ENCODE measurements at regions not wholly inside any gene's neighbourhood (a gene's known extent, or its start where the extent isn't known, plus 50 kb on each side); places are given as distances from the start of the nearest gene placed in this dataset.

GRCh38 chr21:24824209-24824608 is 783.1 kb downstream of the MRPL39 start:
- ATAC-seq, result no peak
- intact Hi-C loops (cut with micrococcal nuclease), result no loop called here
- H3K27ac Mint-ChIP-seq, result no peak overlapping the region

GRCh38 chr21:24823247-24823646 is 784.0 kb downstream of the MRPL39 start:
- intact Hi-C loops (cut with micrococcal nuclease), result no loop called here
- Histone ChIP-seq H3K4me1 (ENCODE audit: control insufficient read depth in 2 of 2, insufficient read depth in 2 of 2, low read length in 2 of 2) (no peaks in the 10 kb centered on the region), H3K9me3 (ENCODE audit: control insufficient read depth in 2 of 3, low read length in 3 of 3) (no peaks in the 10 kb centered on the region), H3K36me3 (ENCODE audit: control insufficient read depth in 2 of 3, insufficient read depth in 3 of 3, low read length in 3 of 3) (no peaks in the 10 kb centered on the region), H3K27ac (ENCODE audit: low read depth, low read length) (no peak overlapping the region), H3K27me3 (ENCODE audit: control insufficient read depth in 2 of 2, insufficient read depth in 2 of 2, low read length in 2 of 2) (no peaks in the 10 kb centered on the region), H3K4me3 (ENCODE audit: low read length) (no peak overlapping the region)
- CTCF ChIA-PET, result no interaction called here
- no peak for DNase-seq
- no peak for ATAC-seq
- POLR2A ChIA-PET, result no interaction called here
- no peak overlapping the region for H3K4me3 Mint-ChIP-seq
- H3K27ac Mint-ChIP-seq, result no peak overlapping the region
- no peaks in the 10 kb centered on the region for H3K36me3 Mint-ChIP-seq
- H3K9me3 Mint-ChIP-seq, result no peaks in the 10 kb centered on the region
- no peaks in the 10 kb centered on the region for H3K27me3 Mint-ChIP-seq
- no peaks in the 10 kb centered on the region for H3K4me1 Mint-ChIP-seq

More at GRCh38 chr21:24824209-24824608, 783.1 kb downstream of the MRPL39 start:
- DNase-seq, result no peak
- Mint-ChIP-seq H3K4me3 (no peak overlapping the region), H3K9me3 (no peaks in the 10 kb centered on the region), H3K4me1 (no peaks in the 10 kb centered on the region), H3K36me3 (no peaks in the 10 kb centered on the region), H3K27me3 (no peaks in the 10 kb centered on the region)
- H3K36me3 ChIP-seq (ENCODE audit: control insufficient read depth in 2 of 3, insufficient read depth in 3 of 3, low read length in 3 of 3), result no peaks in the 10 kb centered on the region
- H3K4me1 ChIP-seq (ENCODE audit: control insufficient read depth in 2 of 2, insufficient read depth in 2 of 2, low read length in 2 of 2), result no peaks in the 10 kb centered on the region
- ChIA-PET POLR2A (no interaction called here), CTCF (no interaction called here)
- no peaks in the 10 kb centered on the region for H3K27me3 ChIP-seq (ENCODE audit: control insufficient read depth in 2 of 2, insufficient read depth in 2 of 2, low read length in 2 of 2)
- H3K27ac ChIP-seq (ENCODE audit: low read depth, low read length), result no peak overlapping the region
- no peaks in the 10 kb centered on the region for H3K9me3 ChIP-seq (ENCODE audit: control insufficient read depth in 2 of 3, low read length in 3 of 3)
- H3K4me3 ChIP-seq (ENCODE audit: low read length), result no peak overlapping the region

- Mint-ChIP-seq H3K27ac (no peak overlapping the region), H3K27me3 (no peaks in the 10 kb centered on the region), H3K4me3 (no peak overlapping the region), H3K9me3 (peaks cover 0 to 5% (median 0%) of the 10 kb centered on the region in 11 donors), H3K4me1 (no peaks in the 10 kb centered on the region), H3K36me3 (no peaks in the 10 kb centered on the region)
- no peak overlapping the region for H3K27ac ChIP-seq (ENCODE audit: low read depth, low read length)
- H3K4me3 ChIP-seq (ENCODE audit: low read length), result no peak overlapping the region
- H3K4me1 ChIP-seq (ENCODE audit: control insufficient read depth in 2 of 2, insufficient read depth in 2 of 2, low read length in 2 of 2), result no peaks in the 10 kb centered on the region
- ChIA-PET POLR2A (no interaction called here), CTCF (no interaction called here)
- no peaks in the 10 kb centered on the region for H3K27me3 ChIP-seq (ENCODE audit: control insufficient read depth in 2 of 2, insufficient read depth in 2 of 2, low read length in 2 of 2)
- no peaks in the 10 kb centered on the region for H3K9me3 ChIP-seq (ENCODE audit: control insufficient read depth in 2 of 3, low read length in 3 of 3)
- intact Hi-C loops (cut with micrococcal nuclease), result no loop called here
- no peaks in the 10 kb centered on the region for H3K36me3 ChIP-seq (ENCODE audit: control insufficient read depth in 2 of 3, insufficient read depth in 3 of 3, low read length in 3 of 3)
- no peak for DNase-seq
- ATAC-seq, result no peak
Observed at GRCh38 chr21:24785033-24785432, 822.2 kb downstream of the MRPL39 start.

GRCh38 chr21:24781146-24781545 is 826.1 kb downstream of the MRPL39 start:
- POLR2A ChIA-PET, result no interaction called here
- ATAC-seq (no peak), DNase-seq (no peak)
- H3K9me3 ChIP-seq (ENCODE audit: control insufficient read depth in 2 of 3, low read length in 3 of 3), result no peaks in the 10 kb centered on the region
- no peaks in the 10 kb centered on the region for H3K4me1 ChIP-seq (ENCODE audit: control insufficient read depth in 2 of 2, insufficient read depth in 2 of 2, low read length in 2 of 2)
- intact Hi-C loops (cut with micrococcal nuclease), result no loop called here
- CTCF ChIA-PET, result no interaction called here
- H3K36me3 ChIP-seq (ENCODE audit: control insufficient read depth in 2 of 3, insufficient read depth in 3 of 3, low read length in 3 of 3), result no peaks in the 10 kb centered on the region
- H3K4me3 ChIP-seq (ENCODE audit: low read length), result no peak overlapping the region
- no peak overlapping the region for H3K27ac ChIP-seq (ENCODE audit: low read depth, low read length)
- no peak overlapping the region for H3K4me3 Mint-ChIP-seq
- H3K4me1 Mint-ChIP-seq, result no peaks in the 10 kb centered on the region
- H3K9me3 Mint-ChIP-seq, result no peaks in the 10 kb centered on the region
- no peaks in the 10 kb centered on the region for H3K27me3 ChIP-seq (ENCODE audit: control insufficient read depth in 2 of 2, insufficient read depth in 2 of 2, low read length in 2 of 2)
- H3K27ac Mint-ChIP-seq, result no peak overlapping the region
- no peaks in the 10 kb centered on the region for H3K36me3 Mint-ChIP-seq
- no peaks in the 10 kb centered on the region for H3K27me3 Mint-ChIP-seq

- H3K27me3 ChIP-seq (ENCODE audit: control insufficient read depth in 2 of 2, insufficient read depth in 2 of 2, low read length in 2 of 2), result no peaks in the 10 kb centered on the region
Observed at GRCh38 chr21:24759348-24760075, 847.8 kb downstream of the MRPL39 start.

GRCh38 chr21:24738063-24738462 is 869.2 kb downstream of the MRPL39 start:
- intact Hi-C loops (cut with micrococcal nuclease), result no loop called here
- Histone ChIP-seq H3K9me3 (ENCODE audit: control insufficient read depth in 2 of 3, low read length in 3 of 3) (no peaks in the 10 kb centered on the region), H3K36me3 (ENCODE audit: control insufficient read depth in 2 of 3, insufficient read depth in 3 of 3, low read length in 3 of 3) (no peaks in the 10 kb centered on the region), H3K4me1 (ENCODE audit: control insufficient read depth in 2 of 2, insufficient read depth in 2 of 2, low read length in 2 of 2) (no peaks in the 10 kb centered on the region), H3K27ac (ENCODE audit: low read depth, low read length) (no peak overlapping the region), H3K4me3 (ENCODE audit: low read length) (no peak overlapping the region), H3K27me3 (ENCODE audit: control insufficient read depth in 2 of 2, insufficient read depth in 2 of 2, low read length in 2 of 2) (no peaks in the 10 kb centered on the region)
- POLR2A ChIA-PET, result no interaction called here
- DNase-seq, result no peak
- Mint-ChIP-seq H3K36me3 (no peaks in the 10 kb centered on the region), H3K4me3 (no peak overlapping the region), H3K9me3 (peaks cover 0 to 4% (median 0%) of the 10 kb centered on the region in 11 donors), H3K27me3 (no peaks in the 10 kb centered on the region), H3K4me1 (no peaks in the 10 kb centered on the region), H3K27ac (no peak overlapping the region)
- CTCF ChIA-PET, result no interaction called here
- ATAC-seq, result no peak

More at GRCh38 chr21:24759348-24760075, 847.8 kb downstream of the MRPL39 start:
- Mint-ChIP-seq H3K4me1 (no peaks in the 10 kb centered on the region), H3K27me3 (no peaks in the 10 kb centered on the region), H3K9me3 (peaks cover 0 to 10% (median 0%) of the 10 kb centered on the region in 11 donors), H3K4me3 (no peak overlapping the region), H3K27ac (no peak overlapping the region), H3K36me3 (no peaks in the 10 kb centered on the region)
- Histone ChIP-seq H3K4me3 (ENCODE audit: low read length) (no peak overlapping the region), H3K4me1 (ENCODE audit: control insufficient read depth in 2 of 2, insufficient read depth in 2 of 2, low read length in 2 of 2) (no peaks in the 10 kb centered on the region), H3K36me3 (ENCODE audit: control insufficient read depth in 2 of 3, insufficient read depth in 3 of 3, low read length in 3 of 3) (no peaks in the 10 kb centered on the region), H3K27ac (ENCODE audit: low read depth, low read length) (no peak overlapping the region), H3K9me3 (ENCODE audit: control insufficient read depth in 2 of 3, low read length in 3 of 3) (no peaks in the 10 kb centered on the region)
- intact Hi-C loops (cut with micrococcal nuclease), result no loop called here
- CTCF ChIA-PET, result no interaction called here
- POLR2A ChIA-PET, result no interaction called here
- ATAC-seq (no peak), DNase-seq (no peak)

DNA sequence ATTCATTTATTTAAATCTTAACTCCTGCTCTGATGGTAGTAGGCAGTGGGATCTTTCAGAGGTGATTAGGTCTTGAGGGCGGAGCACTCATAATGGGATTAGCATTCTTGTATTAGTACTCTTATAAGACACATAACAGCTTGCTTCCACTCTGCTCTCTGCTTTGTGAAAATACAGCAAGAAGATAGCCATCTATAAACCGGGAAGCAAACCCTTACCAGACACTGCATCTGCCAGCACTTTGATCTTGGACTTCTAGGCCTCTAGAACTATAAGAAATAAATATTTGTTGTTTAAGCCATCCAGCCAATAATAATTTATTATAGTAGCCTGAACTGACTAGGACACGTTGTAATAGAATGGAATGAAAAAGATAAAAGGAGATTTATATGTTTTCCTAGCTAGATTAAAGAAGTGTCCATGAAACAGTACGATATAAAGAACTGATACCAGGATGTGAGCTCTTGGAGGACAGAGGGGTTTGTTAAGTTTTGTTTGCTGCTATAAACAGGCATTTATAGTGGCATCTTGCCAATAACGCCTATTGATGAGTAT is 869.9 kb downstream of the MRPL39 start:
- no peaks in the 10 kb centered on the region for H3K36me3 Mint-ChIP-seq
- H3K27ac Mint-ChIP-seq, result no peak overlapping the region
- H3K36me3 ChIP-seq (ENCODE audit: control insufficient read depth in 2 of 3, insufficient read depth in 3 of 3, low read length in 3 of 3), result no peaks in the 10 kb centered on the region
- no peaks in the 10 kb centered on the region for H3K27me3 ChIP-seq (ENCODE audit: control insufficient read depth in 2 of 2, insufficient read depth in 2 of 2, low read length in 2 of 2)
- intact Hi-C loops (cut with micrococcal nuclease), result no loop called here
- CTCF ChIA-PET, result no interaction called here
- no peaks in the 10 kb centered on the region for H3K27me3 Mint-ChIP-seq
- no peaks in the 10 kb centered on the region for H3K4me1 Mint-ChIP-seq
- peaks cover 0 to under 1% (median 0%) of the 10 kb centered on the region in 11 donors for H3K9me3 Mint-ChIP-seq
- H3K27ac ChIP-seq (ENCODE audit: low read depth, low read length), result no peak overlapping the region
- DNase-seq (no peak), ATAC-seq (no peak)
- H3K9me3 ChIP-seq (ENCODE audit: control insufficient read depth in 2 of 3, low read length in 3 of 3), result no peaks in the 10 kb centered on the region
- no peak overlapping the region for H3K4me3 ChIP-seq (ENCODE audit: low read length)
- no peaks in the 10 kb centered on the region for H3K4me1 ChIP-seq (ENCODE audit: control insufficient read depth in 2 of 2, insufficient read depth in 2 of 2, low read length in 2 of 2)
- POLR2A ChIA-PET, result no interaction called here
- H3K4me3 Mint-ChIP-seq, result no peak overlapping the region
